DOHH2 (cell line): ENCODE measurements at regions not wholly inside any gene's neighbourhood (a gene's known extent, or its start where the extent isn't known, plus 50 kb on each side); places are given as distances from the start of the nearest gene placed in this dataset.
A peak's percentile ranks its signal among the peaks of the same experiment; 100 is the strongest.

Experiments used
- H3F3A ChIP-seq: fragments of 200-600 bp; sonication (generic), shearing (Covaris generic); 2 replicates; pipeline ENCODE4 v1.6.0; 2016; ENCODE audit warnings: antibody characterized with exemption, mild to moderate bottlenecking; ENCODE audit not compliant: control insufficient read depth, insufficient read depth
- H3K27ac ChIP-seq: fragments of 200-600 bp; sonication (generic); 2 replicates; pipeline ENCODE4 v1.5.1; 2014; ENCODE audit warnings: low read depth, mild to moderate bottlenecking, low read length, moderate library complexity
- H3K27me3 ChIP-seq: fragments of 200-600 bp; sonication (generic); 2 replicates; pipeline ENCODE4 v1.6.1; 2014; ENCODE audit warnings: mild to moderate bottlenecking, low read length, mixed read lengths; ENCODE audit not compliant: control insufficient read depth
- H3K36me3 ChIP-seq: fragments of 200-600 bp; sonication (generic); 2 replicates; pipeline ENCODE4 v1.6.1; 2014; ENCODE audit warnings: mild to moderate bottlenecking, low read length, moderate library complexity, mixed read lengths; ENCODE audit not compliant: control insufficient read depth
- H3K4me1 ChIP-seq: fragments of 200-600 bp; sonication (generic); 2 replicates; pipeline ENCODE4 v1.6.1; 2014; ENCODE audit warnings: mild to moderate bottlenecking, low read length, mixed read lengths; ENCODE audit not compliant: control insufficient read depth
- H3K4me2 ChIP-seq: fragments of 200-600 bp; sonication (generic); 2 replicates; pipeline ENCODE4 v1.6.0; 2014; ENCODE audit warnings: mild to moderate bottlenecking, low read length, moderate library complexity
- H3K4me3 ChIP-seq: fragments of 200-600 bp; sonication (generic); 2 replicates; pipeline ENCODE4 v1.5.1; 2014; ENCODE audit warnings: mild to moderate bottlenecking, low read length, mixed read lengths
- H3K79me2 ChIP-seq: fragments of 200-600 bp; sonication (generic); 2 replicates; pipeline ENCODE4 v1.6.1; 2014; ENCODE audit warnings: mild to moderate bottlenecking, low read length, mixed read lengths; ENCODE audit not compliant: control insufficient read depth
- H3K9me2 ChIP-seq: fragments of 200-600 bp; sonication (generic); replicated peaks from 2 replicates; pipeline ENCODE4 v1.6.1; 2014; ENCODE audit warnings: mild to moderate bottlenecking, low read length, mixed read lengths; ENCODE audit not compliant: control insufficient read depth
- H3K9me3 ChIP-seq: fragments of 200-600 bp; sonication (generic); 2 replicates; pipeline ENCODE4 v1.6.1; 2014; ENCODE audit warnings: antibody characterized with exemption, low read length, mixed read lengths; ENCODE audit not compliant: control insufficient read depth, insufficient read depth
- H4K20me1 ChIP-seq: fragments of 200-600 bp; sonication (generic); 2 replicates; pipeline ENCODE4 v1.6.0; 2014; ENCODE audit warnings: low read depth, mild to moderate bottlenecking, antibody characterized with exemption, low read length, moderate library complexity; ENCODE audit not compliant: control insufficient read depth, insufficient read depth
- CTCF ChIP-seq: fragments of 200-600 bp; sonication (generic); IDR thresholded peaks from one replicate; pipeline ENCODE4 v1.5.1; 2014; ENCODE audit warnings: antibody characterized with exemption, mild to moderate bottlenecking, low read depth, low read length; ENCODE audit not compliant: poor library complexity, severe bottlenecking
- EZH2phosphoT487 ChIP-seq: fragments of 200-600 bp; sonication (generic); IDR thresholded peaks from 2 replicates; pipeline ENCODE4 v1.6.1; 2017; ENCODE audit warnings: borderline replicate concordance, mild to moderate bottlenecking, antibody characterized with exemption, low read length, moderate library complexity, mixed read lengths

GRCh38 chr19:5271145-5271544 lies 69.5 kb downstream of the PTPRS start:
- peaks cover 9% of the 10 kb centered on the region; the same call in 1 of the 2 replicates for H3K36me3 ChIP-seq
- H4K20me1 ChIP-seq, result no peaks in the 10 kb centered on the region
- H3K79me2 ChIP-seq, result no peaks in the 10 kb centered on the region
- H3K27ac ChIP-seq, result no peak overlapping the region
- no peaks in the 10 kb centered on the region for H3K9me3 ChIP-seq
- peaks cover 16% of the 10 kb centered on the region for H3K4me1 ChIP-seq
- no peaks in the 10 kb centered on the region for H3K27me3 ChIP-seq
- no peak overlapping the region for H3K4me3 ChIP-seq
- no peak overlapping the region for H3K4me2 ChIP-seq
- TF ChIP-seq EZH2phosphoT487 (no peak), CTCF (peak; percentile 21)
- no peaks in the 10 kb centered on the region for H3K9me2 ChIP-seq
- no peaks in the 10 kb centered on the region for H3F3A ChIP-seq

- H3K9me3 ChIP-seq, result no peaks in the 10 kb centered on the region
- no peaks in the 10 kb centered on the region for H3K9me2 ChIP-seq
- H3K27me3 ChIP-seq, result no peaks in the 10 kb centered on the region
- no peaks in the 10 kb centered on the region for H4K20me1 ChIP-seq
- H3K36me3 ChIP-seq, result peaks cover 9% of the 10 kb centered on the region; the same call in 1 of the 2 replicates
- TF ChIP-seq CTCF (no peak), EZH2phosphoT487 (no peak)
- no peaks in the 10 kb centered on the region for H3F3A ChIP-seq
- no peak overlapping the region for H3K4me2 ChIP-seq
- no peak overlapping the region for H3K4me3 ChIP-seq
- no peak overlapping the region for H3K27ac ChIP-seq
- no peaks in the 10 kb centered on the region for H3K79me2 ChIP-seq
- H3K4me1 ChIP-seq, result peaks cover 4% of the 10 kb centered on the region
Observed at GRCh38 chr19:5269926-5270325, 70.7 kb downstream of the PTPRS start.

- Histone ChIP-seq H3K27me3 (no peaks in the 10 kb centered on the region), H4K20me1 (no peaks in the 10 kb centered on the region), H3F3A (no peaks in the 10 kb centered on the region), H3K4me3 (no peak overlapping the region), H3K27ac (no peak overlapping the region), H3K36me3 (peaks cover 9% of the 10 kb centered on the region; the same call in 1 of the 2 replicates), H3K9me3 (no peaks in the 10 kb centered on the region), H3K4me2 (no peak overlapping the region), H3K79me2 (no peaks in the 10 kb centered on the region), H3K9me2 (no peaks in the 10 kb centered on the region), H3K4me1 (no peaks in the 10 kb centered on the region)
- TF ChIP-seq EZH2phosphoT487, result no peak
- TF ChIP-seq CTCF, result no peak
Observed at GRCh38 chr19:5269279-5269678, 71.3 kb downstream of the PTPRS start.

- H3K4me1 ChIP-seq, result no peaks in the 10 kb centered on the region
- H3K4me3 ChIP-seq, result no peak overlapping the region
- H3K27me3 ChIP-seq, result no peaks in the 10 kb centered on the region
- H3K79me2 ChIP-seq, result no peaks in the 10 kb centered on the region
- no peaks in the 10 kb centered on the region for H3F3A ChIP-seq
- TF ChIP-seq EZH2phosphoT487, result no peak
- TF ChIP-seq CTCF, result no peak
- H3K9me3 ChIP-seq, result no peaks in the 10 kb centered on the region
- H4K20me1 ChIP-seq, result no peaks in the 10 kb centered on the region
- no peak overlapping the region for H3K4me2 ChIP-seq
- no peaks in the 10 kb centered on the region for H3K9me2 ChIP-seq
- H3K36me3 ChIP-seq, result peaks cover 5% of the 10 kb centered on the region; the same call in 1 of the 2 replicates
- H3K27ac ChIP-seq, result no peak overlapping the region
Observed at GRCh38 chr19:5268801-5269200, 71.8 kb downstream of the PTPRS start.
